HCT116 (cell line): ENCODE measurements at regions not wholly inside any gene's neighbourhood (a gene's known extent, or its start where the extent isn't known, plus 50 kb on each side); places are given as distances from the start of the nearest gene placed in this dataset.

Experiments used
- ATAC-seq: fragments of 200-7000 bp; cut with Tn5 transposase; 2 replicates; pipeline ENCODE4 v1.9.1; 2020; ENCODE audit warnings: mild to moderate bottlenecking, moderate library complexity
- BruUV-seq: library from RNA; stranded (reverse); fragments of 400-500 nt; replicated peaks from 2 replicates; lab custom pipeline; 2021; lab: Mats Ljungman, UMichigan
- CTCF ChIA-PET: fragments of 300-600 bp; sonication (Branson Sonifier 250); formaldehyde crosslinking; loops from one replicate; lab custom pipeline; 2021; ENCODE audit warnings: antibody characterized with exemption; lab: Charles Lee
- POLR2A ChIA-PET: fragments of 300-600, 350-600 bp; sonication (Branson Sonifier 250); formaldehyde crosslinking; loops from one replicate; lab custom pipeline; 2021; ENCODE audit warnings: antibody characterized with exemption; lab: Charles Lee
- RAD21 ChIA-PET, 2 experiments: fragments of 300-600 bp; sonication (Branson Sonifier 250); formaldehyde crosslinking; loops; one replicate each; lab custom pipeline; 2023; ENCODE audit warnings: low total read pairs in 2 of 2; ENCODE audit not compliant: uncharacterized antibody in 2 of 2, unreplicated experiment in 2 of 2, low non-redundant PET in 1 of 2; lab: Charles Lee
- DNase-seq: peaks from one replicate; pipeline ENCODE4 v3.0.0-alpha.2; 2010; ENCODE audit warnings: low read depth, low spot score
- H2AFZ ChIP-seq: fragments of 200-600 bp; shearing (Covaris generic), sonication (generic); 2 replicates; pipeline ENCODE4 v1.6.1; 2017; ENCODE audit warnings: low read depth, mixed run types, mixed read lengths, antibody characterized with exemption, low read length; ENCODE audit not compliant: poor library complexity, severe bottlenecking
- H3K27ac ChIP-seq: 2 replicates; pipeline ENCODE4 v1.5.1; 2012; ENCODE audit warnings: low read depth, low read length
- H3K27me3 ChIP-seq: fragments of 200-600 bp; sonication (generic); 2 replicates; pipeline ENCODE4 v1.6.1; 2016; ENCODE audit warnings: mixed run types, low read length, mixed read lengths; ENCODE audit not compliant: insufficient read depth
- H3K36me3 ChIP-seq, 2 experiments: fragments of 200-500 bp in 1 of 2; fragments of 200-600 bp in 1 of 2; sonication (Bioruptor generic) in 1 of 2; sonication (generic) in 1 of 2; 2 replicates each; pipeline versions ENCODE4 v1.5.1 to v1.6.1; 2014 to 2016; ENCODE audit warnings: low read length in 2 of 2, inconsistent platforms in 1 of 2, mixed read lengths in 1 of 2, mixed run types in 1 of 2; ENCODE audit not compliant: insufficient read depth in 2 of 2, control insufficient read depth in 1 of 2
- H3K4me1 ChIP-seq, 2 experiments: fragments of 200-600 bp in 1 of 2; sonication (generic) in 1 of 2; 2 replicates each; pipeline versions ENCODE4 v1.5.1 to v1.6.1; 2012 to 2017; ENCODE audit warnings: low read length in 2 of 2, inconsistent platforms in 1 of 2, mild to moderate bottlenecking in 1 of 2, mixed read lengths in 1 of 2, mixed run types in 1 of 2, moderate library complexity in 1 of 2; ENCODE audit not compliant: insufficient read depth in 2 of 2, control insufficient read depth in 1 of 2
- H3K4me2 ChIP-seq: fragments of 200-600 bp; sonication (generic); 2 replicates; pipeline ENCODE4 v1.6.1; 2017; ENCODE audit warnings: mixed run types, low read length, mixed read lengths
- H3K4me3 ChIP-seq, 2 experiments: fragments of 200-600 bp in 1 of 2; sonication (generic) in 1 of 2; replicated peaks in 1 of 2; 2 replicates each; pipeline ENCODE4 v1.5.1; 2011 to 2016; ENCODE audit warnings: low read length in 2 of 2, control low read depth in 1 of 2, low read depth in 1 of 2, mild to moderate bottlenecking in 1 of 2, mixed read lengths in 1 of 2, mixed run types in 1 of 2
- H3K79me2 ChIP-seq: fragments of 200-600 bp; sonication (generic); 2 replicates; pipeline ENCODE4 v1.6.1; 2017; ENCODE audit warnings: mild to moderate bottlenecking, mixed run types, low read length, moderate library complexity, mixed read lengths; ENCODE audit not compliant: insufficient read depth
- H3K9ac ChIP-seq: fragments of 200-600 bp; sonication (generic); 2 replicates; pipeline ENCODE4 v1.6.1; 2016; ENCODE audit warnings: low read length, mixed read lengths
- H3K9me2 ChIP-seq: fragments of 200-600 bp; sonication (generic), shearing (Covaris generic); 2 replicates; pipeline ENCODE4 v1.6.1; 2017; ENCODE audit warnings: mixed run types, mild to moderate bottlenecking, moderate library complexity; ENCODE audit not compliant: insufficient read depth
- H3K9me3 ChIP-seq, 2 experiments: fragments of 200-500 bp in 1 of 2; fragments of 200-600 bp in 1 of 2; sonication (Bioruptor generic) in 1 of 2; sonication (generic) in 1 of 2; 2 replicates each; pipeline ENCODE4 v1.6.1; 2014 to 2017; ENCODE audit warnings: low read length in 2 of 2, mixed read lengths in 2 of 2, inconsistent platforms in 1 of 2, low read depth in 1 of 2, mild to moderate bottlenecking in 1 of 2, mixed run types in 1 of 2, moderate library complexity in 1 of 2; ENCODE audit not compliant: control insufficient read depth in 1 of 2, insufficient read depth in 1 of 2
- H4K20me1 ChIP-seq: fragments of 200-600 bp; sonication (generic), shearing (Covaris generic); 2 replicates; pipeline ENCODE4 v1.6.1; 2017; ENCODE audit warnings: mixed run types, mild to moderate bottlenecking, moderate library complexity; ENCODE audit not compliant: insufficient read depth
- ATF3 ChIP-seq: IDR thresholded peaks from 2 replicates; pipeline ENCODE4 v1.6.1; 2012
- CEBPB ChIP-seq: IDR thresholded peaks from 2 replicates; pipeline ENCODE4 v1.6.1; 2012; ENCODE audit warnings: low read depth
- EZH2 ChIP-seq: fragments of 200-600 bp; sonication (generic); IDR thresholded peaks from 2 replicates; pipeline ENCODE4 v1.6.1; 2017; ENCODE audit warnings: antibody characterized with exemption, mixed run types
- EZH2phosphoT487 ChIP-seq: fragments of 200-600 bp; IDR thresholded peaks from 2 replicates; pipeline ENCODE4 v1.6.1; 2018; ENCODE audit warnings: antibody characterized with exemption, borderline replicate concordance
- POLR2A ChIP-seq: IDR thresholded peaks from 2 replicates; pipeline ENCODE4 v1.7.0; 2011; ENCODE audit warnings: borderline replicate concordance; ENCODE audit not compliant: insufficient read depth, insufficient read length; ENCODE audit errors: extremely low read depth
- ZBTB33 ChIP-seq: IDR thresholded peaks from 2 replicates; pipeline ENCODE4 v1.6.1; 2011; ENCODE audit warnings: mild to moderate bottlenecking, low read length, moderate library complexity; ENCODE audit not compliant: insufficient replicate concordance; ENCODE audit errors: extremely low read depth
- intact Hi-C: fragments of 100-400 bp; cut with micrococcal nuclease; formaldehyde crosslinking; loops from 2 replicates; pipeline ENCODE4 v1.10.0; 2022

GRCh38 chr1:232547938-232548484, 81.9 kb downstream of the SIPA1L2 start:
- H3K27me3 ChIP-seq: no peaks in the 10 kb centered on the region

GRCh38 chr1:232542633-232543593, 87.0 kb downstream of the SIPA1L2 start:
- ChIA-PET CTCF (no interaction called here), POLR2A (interaction anchor here (1.1 kb wide), 1 partner anchor 32 kb away, joined by 3 read pairs; no protein-coding TSS in a partner anchor), RAD21 (no interaction called here)
- Histone ChIP-seq H3K9me2 (no peaks in the 10 kb centered on the region), H2AFZ (no peak overlapping the region), H3K79me2 (no peaks in the 10 kb centered on the region), H3K4me3 (no peak overlapping the region), H4K20me1 (no peaks in the 10 kb centered on the region; the same call in 1 of the 2 replicates), H3K36me3 (no peaks in the 10 kb centered on the region), H3K4me1 (peaks cover 13 to 18% of the 10 kb centered on the region in 2 experiments), H3K27me3 (no peaks in the 10 kb centered on the region), H3K27ac (no peak overlapping the region), H3K9ac (no peak overlapping the region), H3K9me3 (no peaks in the 10 kb centered on the region), H3K4me2 (no peak overlapping the region)
- TF ChIP-seq POLR2A: no peak
- TF ChIP-seq EZH2phosphoT487: no peak
- no peak for TF ChIP-seq CEBPB
- no peak for TF ChIP-seq ZBTB33
- TF ChIP-seq ATF3: no peak
- TF ChIP-seq EZH2: no peak
- intact Hi-C loops: no loop called here
- ATAC-seq (no peak), DNase-seq (no peak)
- BruUV-seq: no TSS peak

More at GRCh38 chr1:232547938-232548484, 81.9 kb downstream of the SIPA1L2 start:
- TF ChIP-seq CEBPB: no peak
- DNase-seq: no peak
- intact Hi-C loops: no loop called here
- Histone ChIP-seq H3K36me3 (no peaks in the 10 kb centered on the region), H3K4me3 (no peak overlapping the region), H4K20me1 (no peaks in the 10 kb centered on the region), H3K4me1 (no peaks in the 10 kb centered on the region), H2AFZ (no peak overlapping the region), H3K9me3 (no peaks in the 10 kb centered on the region), H3K9ac (no peak overlapping the region), H3K27ac (no peak overlapping the region), H3K79me2 (no peaks in the 10 kb centered on the region), H3K4me2 (no peak overlapping the region), H3K9me2 (no peaks in the 10 kb centered on the region)
- ChIA-PET CTCF (no interaction called here), RAD21 (no interaction called here), POLR2A (no interaction called here)
- no peak for ATAC-seq
- BruUV-seq: no TSS peak
